HL-60/S4 (cell line): ENCODE measurements at regions not wholly inside any gene's neighbourhood (a gene's known extent, or its start where the extent isn't known, plus 50 kb on each side); places are given as distances from the start of the nearest gene placed in this dataset.
"Not testable (repeated sequence)": the region's sequence is repeated elsewhere in the genome, so short reads cannot be mapped to it uniquely, and the experiment has no call there.

ENCODE experiments used
- in situ Hi-C: fragments of 300-500 bp; cut with MboI; formaldehyde crosslinking; loops from 2 replicates; pipeline ENCODE4 v1.14.3; 2022; ENCODE audit warnings: low sequenced_read_pairs

DNA sequence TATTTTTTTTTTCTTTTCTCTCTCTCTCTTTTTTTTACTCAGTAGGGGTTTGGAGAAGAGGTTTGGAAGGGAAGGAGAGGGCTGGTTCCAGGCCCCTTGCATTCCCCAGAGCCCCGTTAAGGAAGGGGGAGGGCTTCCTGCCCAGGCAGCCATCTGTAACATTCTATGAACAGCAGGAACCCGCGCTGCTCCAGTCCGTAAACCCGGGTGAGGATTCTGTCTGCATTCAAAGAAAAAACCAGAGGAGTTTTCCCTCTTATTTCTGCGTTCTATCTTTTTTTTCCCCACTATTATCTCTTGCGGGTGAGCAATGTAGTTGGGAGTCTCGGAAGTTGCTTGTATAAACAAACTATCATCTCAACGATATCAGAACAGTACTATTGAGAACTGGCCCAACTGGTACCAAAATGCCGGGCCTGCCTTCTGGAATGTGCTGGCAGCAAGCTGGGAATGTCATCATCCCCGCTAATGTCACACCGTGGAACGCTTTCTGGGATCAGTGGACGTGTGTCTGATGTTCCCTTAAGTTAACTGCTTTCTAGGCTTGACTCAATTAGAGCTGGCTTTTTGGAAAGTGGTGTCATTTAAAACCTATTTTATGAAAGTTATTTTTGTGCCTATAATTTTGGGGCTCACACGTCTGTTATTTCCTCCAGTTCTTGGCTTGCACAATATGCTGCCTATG, 153.1 kb upstream of the MEOX2 start:
- in situ Hi-C loops = no loop called here

DNA sequence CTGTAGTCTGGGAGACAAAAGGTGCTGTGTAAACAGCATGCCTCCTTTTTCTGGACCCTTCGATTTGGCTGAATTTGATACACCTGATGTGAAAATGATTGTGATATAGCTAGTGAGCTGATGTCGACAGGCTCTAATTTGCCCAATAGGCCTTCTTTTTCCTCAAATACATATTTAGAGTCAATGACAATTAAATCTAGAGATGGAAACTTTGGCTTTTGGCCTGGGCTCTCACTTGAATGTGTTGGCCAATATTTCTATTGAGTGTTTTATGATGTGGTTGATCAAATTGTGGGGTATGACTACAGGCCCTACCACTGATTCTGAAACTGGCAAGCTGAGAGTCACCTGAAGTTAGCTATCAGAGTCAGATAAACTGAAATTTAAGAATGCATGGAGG, 151.8 kb upstream of the MEOX2 start:
- in situ Hi-C loops = no loop called here

DNA sequence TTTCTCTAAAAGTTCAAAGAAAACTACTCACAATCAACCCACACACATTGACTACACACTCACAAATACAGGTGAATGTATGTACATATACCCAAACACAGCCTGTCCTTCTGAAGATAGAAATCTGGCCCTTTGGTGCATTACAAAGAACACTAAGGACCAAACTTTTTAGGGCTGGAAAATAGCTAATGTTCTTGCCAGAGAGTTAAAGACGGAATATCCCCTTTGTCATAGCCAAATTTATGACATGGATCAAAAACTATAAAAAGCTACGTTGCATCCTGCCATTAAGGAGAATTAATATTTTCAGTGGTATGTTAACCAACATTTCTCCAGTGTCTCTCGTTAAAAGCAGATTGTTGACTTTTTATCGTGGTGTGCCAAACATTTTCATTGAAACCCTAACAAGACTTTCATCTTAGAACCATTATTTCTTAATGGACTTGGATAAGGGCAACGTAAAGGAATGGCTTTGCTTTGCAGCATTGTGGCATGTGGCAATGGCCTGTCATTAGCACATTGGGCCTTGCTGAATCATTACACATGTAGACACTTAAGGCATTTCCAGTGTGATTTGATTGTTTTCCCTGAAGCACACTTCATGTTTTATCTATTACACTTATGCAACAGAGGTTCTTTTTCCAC, 150.9 kb upstream of the MEOX2 start:
- in situ Hi-C loops = no loop called here

DNA sequence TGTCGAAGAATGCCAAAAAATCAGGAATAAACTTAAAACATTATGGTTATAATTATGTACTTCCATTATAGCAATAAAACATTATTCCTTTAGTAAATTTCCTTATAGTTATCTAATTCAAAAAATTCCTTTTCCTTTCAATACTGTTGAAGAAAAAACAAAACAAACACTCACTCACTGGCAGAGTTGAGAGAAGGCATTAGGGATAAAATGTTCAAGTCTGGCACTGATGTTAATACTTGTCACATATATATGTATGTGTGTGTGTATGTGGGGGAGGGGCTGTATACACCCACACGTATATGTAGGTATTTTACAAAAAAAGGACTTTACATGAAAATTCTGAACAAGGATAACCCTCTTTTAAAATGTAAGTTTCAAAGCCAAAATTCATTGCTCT, 150.2 kb upstream of the MEOX2 start:
- in situ Hi-C loops = no loop called here

DNA sequence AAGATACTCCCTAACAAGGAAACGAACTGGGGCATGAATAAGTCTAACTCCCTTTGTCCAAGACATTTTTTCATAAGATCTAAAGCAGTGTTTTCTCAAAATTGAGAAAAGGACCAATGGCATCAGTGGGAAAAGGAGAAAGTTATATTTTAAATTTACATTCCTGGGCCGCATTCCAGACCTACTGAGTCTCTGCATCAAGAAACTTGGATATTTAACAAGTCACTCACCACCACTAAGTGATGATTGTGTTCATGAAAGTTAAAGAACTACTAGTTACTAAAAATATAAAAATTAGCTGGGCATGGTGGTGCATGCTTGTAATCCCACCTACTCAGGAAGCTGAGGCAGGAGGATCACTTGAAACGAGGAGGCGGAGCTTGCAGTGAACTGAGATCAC, 149.6 kb upstream of the MEOX2 start:
- in situ Hi-C loops = no loop called here

DNA sequence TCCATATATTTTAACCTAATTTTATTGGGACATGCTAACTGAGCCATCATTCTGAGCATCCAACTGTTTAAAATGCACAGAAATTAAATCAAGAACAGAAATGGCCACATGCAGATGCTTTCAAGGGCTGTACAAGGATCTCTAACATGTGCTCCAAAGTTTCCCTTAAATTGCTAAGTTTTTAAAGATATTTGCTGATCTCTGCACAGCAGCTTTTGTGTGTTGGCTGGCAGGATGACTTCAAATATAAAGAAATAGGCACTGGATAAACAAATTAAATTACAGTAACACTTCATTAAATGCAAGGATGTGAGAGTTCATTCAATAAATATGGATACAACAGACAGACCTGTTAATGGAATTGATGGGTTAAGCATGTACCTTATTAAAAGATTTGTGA, 148.0 kb upstream of the MEOX2 start:
- in situ Hi-C loops = no loop called here

DNA sequence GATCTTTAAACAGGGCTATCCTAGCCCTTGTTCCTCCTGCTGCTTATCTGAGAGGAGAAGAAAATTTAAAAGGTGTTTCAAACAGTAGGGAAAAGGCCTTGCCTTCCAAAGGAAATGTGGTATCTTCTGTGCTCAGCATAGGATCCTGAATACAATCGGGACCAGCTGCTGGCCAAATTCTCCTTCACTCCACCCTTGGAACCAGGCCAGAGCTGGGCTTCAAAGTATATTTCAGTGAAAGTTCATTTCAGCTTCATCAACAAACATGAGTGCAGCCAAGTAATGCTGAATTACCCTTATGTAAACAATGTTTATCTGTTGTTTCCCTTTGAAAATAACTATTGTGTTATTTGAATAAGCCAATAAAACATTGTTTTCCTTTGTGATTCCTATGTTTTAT, 146.5 kb upstream of the MEOX2 start:
- in situ Hi-C loops = no loop called here

DNA sequence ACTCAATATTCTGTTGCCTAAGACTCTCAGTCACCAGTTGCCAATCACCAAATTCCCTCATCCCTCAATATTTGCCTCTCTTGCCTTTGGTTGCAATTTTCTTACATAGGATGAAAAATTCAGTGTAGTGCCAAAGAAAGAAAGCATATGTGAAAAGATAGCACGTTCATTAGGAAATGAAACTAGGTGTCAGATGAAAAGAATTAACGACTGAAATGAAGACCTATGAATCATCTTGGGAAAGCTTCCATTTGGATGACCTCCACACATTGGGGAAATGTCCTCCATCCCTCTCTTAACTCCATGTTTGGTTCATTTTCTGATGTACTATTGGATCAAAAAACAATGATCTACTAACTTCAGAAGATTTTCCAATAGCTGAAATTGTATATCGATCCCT, 145.1 kb upstream of the MEOX2 start:
- in situ Hi-C loops = no loop called here

DNA sequence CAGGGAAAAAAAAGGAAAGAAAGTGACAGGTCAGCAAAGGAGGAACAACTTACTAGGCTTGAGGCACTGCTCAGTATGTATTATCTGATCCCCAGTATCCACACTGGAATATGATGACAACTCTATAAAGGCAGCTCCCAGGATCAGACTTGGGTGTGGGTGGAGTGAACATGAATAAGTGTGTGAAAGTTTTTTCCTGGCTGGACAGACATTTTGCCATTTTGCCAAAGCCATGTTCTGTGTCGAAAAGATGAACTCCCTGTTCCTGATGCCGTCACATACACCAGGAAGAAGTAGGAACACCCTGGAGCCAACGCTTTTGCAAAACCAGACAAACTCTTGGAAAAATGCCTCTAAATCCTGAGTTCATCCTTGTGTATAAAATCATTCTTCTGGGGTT, 143.2 kb upstream of the MEOX2 start:
- in situ Hi-C loops = no loop called here

DNA sequence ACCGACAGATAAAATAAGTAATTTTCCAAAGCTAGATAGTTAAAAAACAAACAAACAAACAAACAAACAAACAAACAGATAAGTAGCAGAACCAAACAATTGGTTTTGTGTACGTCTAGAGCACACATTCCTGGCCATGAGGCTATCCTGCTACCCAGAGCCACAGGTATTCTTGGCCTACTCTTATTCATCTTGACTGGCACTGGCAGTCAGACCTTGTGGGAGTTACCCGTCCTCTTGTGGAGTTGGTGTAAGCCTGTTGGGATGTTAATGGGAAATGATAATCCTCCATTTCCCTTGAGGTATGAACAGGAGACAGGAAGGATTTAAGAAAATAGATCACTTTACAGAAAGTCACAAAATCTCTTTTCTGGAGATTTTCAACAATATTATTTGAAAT, 142.4 kb upstream of the MEOX2 start:
- in situ Hi-C loops = no loop called here

DNA sequence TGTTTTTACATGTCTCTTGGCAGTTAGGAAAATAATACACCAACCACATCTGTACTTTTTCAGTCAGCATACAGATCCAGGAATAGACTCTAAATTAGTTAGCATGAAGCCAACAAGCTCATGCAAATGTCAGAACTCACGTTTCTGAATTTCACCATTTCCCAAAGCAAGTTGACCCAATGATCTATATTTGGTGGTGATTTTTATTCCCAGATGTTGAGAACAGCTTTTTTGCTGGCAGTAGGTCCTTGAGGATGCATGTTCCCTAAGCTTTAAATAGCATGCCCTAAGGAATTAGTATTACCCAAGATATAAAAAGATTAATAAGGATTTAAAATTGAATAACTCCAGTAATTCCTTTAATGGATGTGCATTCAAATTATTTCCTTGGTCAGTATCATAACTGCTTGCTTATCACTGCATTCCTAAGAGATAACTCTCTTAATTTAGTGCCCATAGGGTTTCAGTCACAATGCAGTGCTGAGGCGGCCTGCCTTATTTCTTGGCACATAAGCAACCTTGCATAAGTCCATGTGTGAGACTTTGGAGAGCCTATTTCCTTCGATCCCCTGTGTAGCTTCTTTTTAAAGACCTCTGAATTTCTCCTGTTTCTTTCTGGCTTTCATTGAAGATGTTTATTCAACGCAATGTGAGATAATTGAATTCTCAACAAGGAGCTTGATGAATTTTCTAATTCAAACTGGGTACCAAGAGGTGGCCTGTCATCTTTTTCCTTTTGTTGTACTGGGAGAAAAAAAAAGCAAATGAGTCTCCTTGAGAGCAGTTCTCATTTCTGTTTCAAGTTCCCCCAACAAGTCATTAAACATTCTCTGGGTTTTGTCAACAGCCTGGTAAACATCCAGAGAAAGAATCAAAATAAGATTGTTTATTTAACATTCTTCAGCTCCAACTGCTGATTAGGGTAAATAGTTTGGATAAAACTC, 135.3 kb upstream of the MEOX2 start:
- in situ Hi-C loops = no loop called here

DNA sequence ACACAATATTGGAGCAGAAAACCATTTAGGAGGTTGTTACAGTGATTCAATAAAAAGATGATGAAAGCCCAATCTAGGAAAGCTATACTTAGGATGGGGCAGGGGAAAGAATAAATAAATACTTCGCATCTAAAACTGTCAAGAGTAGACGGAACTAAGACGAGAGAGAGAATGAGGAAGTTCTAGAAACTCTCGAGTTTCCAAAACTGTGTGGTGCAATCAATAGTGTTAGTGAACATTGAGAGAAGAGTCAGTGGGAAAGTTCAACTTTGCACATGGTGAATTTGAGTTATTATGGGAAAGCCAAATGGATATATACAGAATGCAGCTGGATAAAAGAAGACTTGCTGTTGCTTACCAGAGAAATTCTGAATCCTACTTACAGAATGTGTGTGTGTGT, 133.8 kb upstream of the MEOX2 start:
- in situ Hi-C loops = no loop called here

DNA sequence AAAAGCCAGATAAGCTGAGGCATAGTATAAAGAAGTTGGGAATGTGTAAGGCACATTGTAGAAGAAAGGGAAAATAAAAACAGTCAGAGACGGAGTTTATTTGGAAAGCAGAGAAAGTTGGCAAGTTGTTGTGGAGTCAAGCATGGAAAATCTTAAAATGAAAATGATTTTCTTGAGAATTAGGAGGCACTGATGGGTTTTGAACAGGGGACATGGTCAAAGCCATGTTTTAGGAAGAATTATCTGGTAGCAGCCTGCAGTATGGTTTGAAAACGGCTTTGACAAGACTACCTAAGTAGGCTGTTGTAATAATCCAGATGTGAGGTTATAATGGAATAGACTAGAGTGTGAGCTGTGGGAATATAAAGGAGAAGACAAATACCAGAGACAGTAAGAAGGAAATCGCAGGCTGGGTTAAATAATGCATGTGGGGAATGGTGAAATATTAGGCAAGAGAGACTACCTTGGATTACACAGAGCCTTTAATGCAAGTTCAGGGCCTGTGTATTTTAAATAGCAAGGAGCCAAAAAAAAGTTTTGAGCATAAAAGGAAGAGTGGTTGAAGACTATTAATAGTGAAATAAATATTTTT, 130.4 kb upstream of the MEOX2 start:
- in situ Hi-C loops = no loop called here

DNA sequence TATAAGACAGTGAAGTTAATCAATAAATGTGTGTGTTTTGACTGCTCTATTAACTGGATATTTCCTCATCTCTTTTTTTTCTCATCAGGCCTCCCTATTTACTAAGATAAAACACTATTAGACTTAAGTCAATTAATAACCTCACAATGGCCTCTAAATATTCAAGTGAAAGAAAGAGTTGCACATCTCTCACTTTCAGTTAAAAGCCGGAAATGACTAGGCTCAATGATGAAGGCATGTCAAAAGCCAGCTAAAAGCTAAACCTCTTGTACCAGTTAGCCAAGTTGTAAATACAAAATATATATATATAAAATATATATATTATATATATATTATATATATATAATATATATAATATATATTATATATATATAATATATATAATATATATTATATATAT, 127.0 kb upstream of the MEOX2 start:
- in situ Hi-C loops = no loop called here

DNA sequence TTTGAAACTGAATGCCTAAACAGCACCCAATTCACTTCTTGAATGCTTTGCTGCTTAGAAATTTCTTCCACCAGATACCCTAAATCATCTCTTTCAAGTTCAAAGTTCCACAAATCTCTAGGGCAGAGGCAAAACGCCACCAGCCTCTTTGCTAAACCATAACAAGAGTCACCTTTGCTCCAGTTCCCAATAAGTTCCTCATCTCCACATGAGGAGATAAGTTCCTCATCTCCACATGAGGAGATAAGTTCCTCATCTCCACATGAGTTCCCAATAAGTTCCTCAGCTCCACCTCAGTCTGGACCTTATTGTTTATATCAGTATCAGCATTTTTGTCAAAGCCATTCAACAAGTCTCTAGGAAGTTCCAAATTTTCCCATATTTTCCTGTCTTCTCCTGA, 123.9 kb upstream of the MEOX2 start:
- in situ Hi-C loops = not testable (repeated sequence)

DNA sequence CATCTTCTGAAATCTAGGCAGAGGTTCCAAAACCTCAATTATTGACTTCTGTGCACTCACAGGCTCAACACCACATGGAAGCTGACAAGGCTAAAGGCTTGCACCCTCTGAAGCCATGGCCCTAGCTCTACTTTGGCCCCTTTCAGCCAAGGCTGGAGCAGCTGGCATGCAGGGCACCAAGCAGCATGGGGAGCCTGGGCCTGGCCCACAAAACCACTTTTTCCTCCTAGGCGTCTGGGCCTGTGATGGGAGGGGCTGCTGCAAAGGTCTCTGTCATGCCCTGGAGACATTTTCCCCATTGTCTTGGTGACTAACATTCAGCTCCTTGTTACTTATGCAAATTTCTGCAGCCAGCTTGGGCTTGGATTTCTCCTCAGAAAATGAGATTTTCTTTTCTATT, 123.5 kb upstream of the MEOX2 start:
- in situ Hi-C loops = not testable (repeated sequence)

DNA sequence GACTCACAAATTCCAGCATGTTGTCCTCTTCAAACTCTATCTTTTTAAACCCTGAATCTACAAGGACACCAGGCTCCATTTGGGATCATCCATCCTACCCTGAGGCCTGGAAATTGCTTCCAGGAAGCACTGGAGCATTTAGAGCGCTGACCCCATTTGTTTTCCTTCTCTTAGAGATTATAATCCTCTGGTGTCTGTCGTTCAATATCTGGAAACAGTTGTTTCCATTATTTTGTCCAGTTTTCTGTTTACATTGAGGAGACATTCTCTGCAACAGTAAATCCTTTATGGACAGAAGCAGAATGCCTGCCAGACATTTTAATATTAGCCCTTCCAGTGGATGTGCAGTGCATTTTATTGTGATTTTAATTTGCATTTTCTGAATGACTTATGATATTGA, 119.4 kb upstream of the MEOX2 start:
- in situ Hi-C loops = no loop called here

DNA sequence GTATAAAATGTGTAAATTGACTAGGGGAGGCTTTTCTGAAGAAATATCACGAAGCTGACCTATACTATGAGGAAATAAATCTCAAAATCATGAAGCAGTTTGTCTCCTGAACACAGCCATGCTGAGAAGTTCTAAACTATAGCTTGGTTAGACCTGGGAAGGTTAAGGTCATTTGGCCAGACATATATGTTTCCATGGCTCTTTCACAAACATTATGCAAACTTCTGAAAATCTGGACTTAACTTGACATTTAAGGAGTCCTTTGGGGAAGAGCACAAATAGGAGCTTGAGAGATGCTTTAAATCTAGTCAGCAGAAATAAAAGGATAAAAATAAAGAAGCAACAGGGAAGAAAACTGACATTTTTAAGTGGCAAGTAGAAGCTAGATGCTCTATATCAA, 115.9 kb upstream of the MEOX2 start:
- in situ Hi-C loops = no loop called here

DNA sequence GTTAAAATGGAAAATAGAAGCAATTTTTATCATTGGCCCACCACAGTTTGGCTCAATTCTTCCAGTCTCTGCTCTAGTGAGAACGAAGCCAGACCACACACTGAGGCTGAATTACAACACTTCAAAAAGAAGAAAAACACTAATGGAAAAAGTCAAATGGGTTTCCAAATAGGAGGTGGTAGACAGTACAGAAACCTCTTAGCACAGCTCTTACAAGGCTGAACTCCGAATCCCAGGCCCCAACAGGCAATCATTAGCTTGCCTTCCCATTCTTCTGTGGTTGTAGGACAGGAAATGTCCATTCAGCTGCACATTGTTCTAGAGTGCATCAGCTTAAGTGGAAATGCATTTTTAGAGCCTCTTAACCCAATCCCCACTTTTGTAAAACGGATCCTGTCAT, 115.1 kb upstream of the MEOX2 start:
- in situ Hi-C loops = no loop called here

DNA sequence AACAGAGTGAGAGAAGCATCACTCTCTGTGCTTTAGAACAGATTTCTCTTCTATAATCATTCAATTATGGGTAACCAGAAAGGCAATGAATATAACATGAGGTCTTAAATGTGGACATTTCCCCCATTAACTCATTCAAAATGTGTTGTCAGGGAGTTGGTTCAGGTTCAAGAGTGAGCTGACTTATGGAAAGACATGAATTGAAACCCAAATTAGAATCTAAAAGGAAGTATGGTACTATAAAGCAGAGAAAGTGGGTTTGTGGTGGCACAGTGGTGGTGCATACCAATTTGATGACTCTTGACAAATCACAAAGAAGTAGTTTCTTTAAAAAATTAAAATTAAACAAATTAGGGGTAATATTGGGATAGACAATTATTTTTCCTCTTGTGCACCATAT, 114.6 kb upstream of the MEOX2 start:
- in situ Hi-C loops = no loop called here

DNA sequence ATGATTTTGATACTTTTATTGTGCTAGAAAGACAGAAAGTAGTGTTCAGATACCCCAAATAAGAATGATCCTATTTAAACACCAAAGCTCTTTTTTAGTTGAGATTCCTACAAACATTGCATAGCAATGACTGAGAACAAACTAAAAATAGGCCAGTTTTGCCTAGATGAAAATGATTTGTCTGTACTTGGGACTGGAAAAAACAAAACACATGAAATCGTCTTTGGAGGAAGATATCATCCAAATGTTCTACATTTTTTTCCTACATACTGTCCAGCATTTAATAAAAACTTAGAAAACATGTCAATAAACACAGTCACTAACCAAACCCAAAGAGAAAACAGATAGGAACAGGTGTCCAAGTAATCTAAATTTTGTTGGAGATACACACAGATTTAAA, 111.6 kb upstream of the MEOX2 start:
- in situ Hi-C loops = no loop called here

DNA sequence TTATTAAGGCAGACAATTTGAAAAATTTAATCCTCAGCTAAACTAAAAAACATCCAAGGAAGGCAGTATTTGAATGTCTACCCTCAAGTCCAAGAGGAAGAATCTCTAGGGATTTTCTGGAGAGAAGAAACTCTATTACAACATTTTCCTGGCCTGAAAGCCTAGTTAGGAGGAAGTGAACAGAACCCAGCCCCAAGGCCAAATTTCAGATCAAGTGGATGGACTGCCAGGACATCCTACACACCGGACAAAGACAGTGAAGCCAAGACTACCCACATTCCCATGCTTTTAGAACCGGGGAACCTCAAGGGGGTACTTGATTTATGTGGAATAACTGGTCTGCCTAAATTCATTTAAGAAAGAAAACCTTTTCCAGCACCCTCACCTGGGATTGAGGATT, 108.9 kb upstream of the MEOX2 start:
- in situ Hi-C loops = no loop called here
